ENCODE measurements at regions not wholly inside any gene's neighbourhood (a gene's known extent, or its start where the extent isn't known, plus 50 kb on each side); places are given as distances from the start of the nearest gene placed in this dataset.

DNA sequence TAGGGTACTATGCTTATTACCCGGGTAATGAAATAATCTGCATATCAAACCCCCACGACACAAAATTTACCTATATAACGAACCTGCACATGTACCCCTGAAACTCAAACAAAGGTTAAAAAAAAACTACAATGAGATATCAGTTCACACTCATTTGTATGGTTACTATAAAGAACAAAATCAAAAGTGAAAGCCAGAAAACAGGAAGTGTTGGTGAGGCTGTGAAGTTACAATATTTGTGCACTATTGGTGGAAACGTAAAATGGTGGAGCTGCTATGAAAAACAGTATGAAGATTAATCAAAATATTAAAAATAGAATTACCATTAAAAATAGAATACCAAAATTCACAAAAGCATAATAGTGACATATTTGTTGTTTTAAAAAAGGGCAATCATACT is 128.9 kb downstream of the ZIC1 start:
- ATAC-seq = no peak
- no peak for DNase-seq
- in situ Hi-C loops (cut with MboI; ENCODE audit: low sequenced_read_pairs in 4 of 4) = no loop called here

DNA sequence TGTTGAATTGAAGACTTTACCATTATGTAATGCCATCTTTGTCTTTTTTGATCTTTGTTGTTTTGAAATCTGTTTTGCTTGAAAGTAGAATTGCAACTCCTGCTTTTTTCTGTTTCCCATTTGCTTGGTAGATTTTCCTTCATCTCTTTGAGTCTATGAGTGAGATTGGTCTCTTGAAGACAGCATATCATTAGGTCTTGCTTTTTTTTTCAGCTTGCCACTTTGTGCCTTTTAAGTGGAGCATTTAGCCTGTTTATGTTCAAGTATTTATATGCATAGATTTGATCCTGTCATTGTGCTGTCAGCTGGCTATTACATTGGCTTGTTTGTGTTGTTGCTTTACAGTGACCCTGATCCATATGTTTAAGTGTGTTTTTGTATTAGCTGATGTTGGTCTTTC is 131.8 kb downstream of the ZIC1 start:
- DNase-seq (no peak), ATAC-seq (no peak)
- intact Hi-C loops (cut with DNase I; ENCODE audit: low total_unique reads) (no loop called here), in situ Hi-C loops (cut with MboI; ENCODE audit: low sequenced_read_pairs in 4 of 4) (no loop called here)
- H3K4me1 ChIP-seq = no peaks in the 10 kb centered on the region
- H3K36me3 ChIP-seq = no peaks in the 10 kb centered on the region
- H3K27me3 ChIP-seq = no peaks in the 10 kb centered on the region
- H3K4me3 ChIP-seq = no peak overlapping the region
- H3K27ac ChIP-seq = no peak overlapping the region
- no peak for TF ChIP-seq POLR2A (IDR thresholded peaks at IDR 0.05)
- TF ChIP-seq, protein P1, sequence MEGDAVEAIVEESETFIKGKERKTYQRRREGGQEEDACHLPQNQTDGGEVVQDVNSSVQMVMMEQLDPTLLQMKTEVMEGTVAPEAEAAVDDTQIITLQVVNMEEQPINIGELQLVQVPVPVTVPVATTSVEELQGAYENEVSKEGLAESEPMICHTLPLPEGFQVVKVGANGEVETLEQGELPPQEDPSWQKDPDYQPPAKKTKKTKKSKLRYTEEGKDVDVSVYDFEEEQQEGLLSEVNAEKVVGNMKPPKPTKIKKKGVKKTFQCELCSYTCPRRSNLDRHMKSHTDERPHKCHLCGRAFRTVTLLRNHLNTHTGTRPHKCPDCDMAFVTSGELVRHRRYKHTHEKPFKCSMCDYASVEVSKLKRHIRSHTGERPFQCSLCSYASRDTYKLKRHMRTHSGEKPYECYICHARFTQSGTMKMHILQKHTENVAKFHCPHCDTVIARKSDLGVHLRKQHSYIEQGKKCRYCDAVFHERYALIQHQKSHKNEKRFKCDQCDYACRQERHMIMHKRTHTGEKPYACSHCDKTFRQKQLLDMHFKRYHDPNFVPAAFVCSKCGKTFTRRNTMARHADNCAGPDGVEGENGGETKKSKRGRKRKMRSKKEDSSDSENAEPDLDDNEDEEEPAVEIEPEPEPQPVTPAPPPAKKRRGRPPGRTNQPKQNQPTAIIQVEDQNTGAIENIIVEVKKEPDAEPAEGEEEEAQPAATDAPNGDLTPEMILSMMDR (IDR thresholded peaks at IDR 0.05 in 4 of 5, conservative IDR thresholded peaks at IDR 0.05 in 1 of 5) = no peak
- no peaks in the 10 kb centered on the region for H3K9me3 ChIP-seq

More for the DNA sequence above, 128.9 kb downstream of the ZIC1 start:
- H3K4me1 ChIP-seq = no peaks in the 10 kb centered on the region
- H3K27ac ChIP-seq = no peak overlapping the region
- H3K27me3 ChIP-seq = no peaks in the 10 kb centered on the region
- intact Hi-C loops (cut with DNase I; ENCODE audit: low total_unique reads) = no loop called here
- no peak overlapping the region for H3K4me3 ChIP-seq
- no peaks in the 10 kb centered on the region for H3K9me3 ChIP-seq
- TF ChIP-seq, protein P1 (IDR thresholded peaks at IDR 0.05 in 4 of 5, conservative IDR thresholded peaks at IDR 0.05 in 1 of 5) = no peak
- H3K36me3 ChIP-seq = no peaks in the 10 kb centered on the region

DNA sequence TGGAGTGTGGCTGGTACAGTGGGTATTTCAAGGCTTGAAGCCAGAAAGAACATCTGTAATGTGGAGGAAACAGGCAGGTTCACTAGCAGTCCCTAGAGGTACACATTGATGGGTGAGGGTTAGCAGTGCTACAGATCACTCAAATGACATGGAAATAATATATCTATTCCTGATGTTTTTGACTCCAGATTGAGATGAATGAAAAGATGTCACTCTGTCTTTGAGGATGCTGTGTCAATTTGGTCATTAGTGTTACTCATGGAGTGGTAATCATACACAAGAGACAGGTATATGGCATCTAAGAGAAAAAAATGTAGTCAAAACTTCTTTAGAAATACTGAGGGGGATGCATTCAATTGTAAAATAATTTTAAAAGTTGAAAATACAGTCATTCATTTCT is 135.1 kb downstream of the ZIC1 start:
- intact Hi-C loops (cut with DNase I; ENCODE audit: low total_unique reads) = no loop called here
- in situ Hi-C loops (cut with MboI; ENCODE audit: low sequenced_read_pairs in 4 of 4) = no loop called here
- DNase-seq = no peak
- H3K4me3 ChIP-seq = no peak overlapping the region
- no peaks in the 10 kb centered on the region for H3K36me3 ChIP-seq
- no peak for TF ChIP-seq POLR2A (IDR thresholded peaks at IDR 0.05)
- TF ChIP-seq, protein P1 (IDR thresholded peaks at IDR 0.05 in 4 of 5, conservative IDR thresholded peaks at IDR 0.05 in 1 of 5) = no peak
- H3K4me1 ChIP-seq = no peaks in the 10 kb centered on the region
- H3K9me3 ChIP-seq = no peaks in the 10 kb centered on the region
- no peak for ATAC-seq
- no peaks in the 10 kb centered on the region for H3K27me3 ChIP-seq
- H3K27ac ChIP-seq = no peak overlapping the region

- H3K27me3 ChIP-seq = no peaks in the 10 kb centered on the region
- no peak overlapping the region for H3K27ac ChIP-seq
- H3K4me3 ChIP-seq = no peak overlapping the region
- in situ Hi-C loops (cut with MboI; ENCODE audit: low sequenced_read_pairs in 4 of 4) (no loop called here), intact Hi-C loops (cut with DNase I; ENCODE audit: low total_unique reads) (no loop called here)
- H3K9me3 ChIP-seq = no peaks in the 10 kb centered on the region
- no peak for ATAC-seq
- H3K36me3 ChIP-seq = no peaks in the 10 kb centered on the region
- no peaks in the 10 kb centered on the region for H3K4me1 ChIP-seq
- no peak for TF ChIP-seq POLR2A (IDR thresholded peaks at IDR 0.05)
- TF ChIP-seq, protein P1 (IDR thresholded peaks at IDR 0.05 in 4 of 5, conservative IDR thresholded peaks at IDR 0.05 in 1 of 5) = no peak
- DNase-seq = no peak
Observed at GRCh38 chr3:147551491-147551890, 142.3 kb downstream of the ZIC1 start.

DNA sequence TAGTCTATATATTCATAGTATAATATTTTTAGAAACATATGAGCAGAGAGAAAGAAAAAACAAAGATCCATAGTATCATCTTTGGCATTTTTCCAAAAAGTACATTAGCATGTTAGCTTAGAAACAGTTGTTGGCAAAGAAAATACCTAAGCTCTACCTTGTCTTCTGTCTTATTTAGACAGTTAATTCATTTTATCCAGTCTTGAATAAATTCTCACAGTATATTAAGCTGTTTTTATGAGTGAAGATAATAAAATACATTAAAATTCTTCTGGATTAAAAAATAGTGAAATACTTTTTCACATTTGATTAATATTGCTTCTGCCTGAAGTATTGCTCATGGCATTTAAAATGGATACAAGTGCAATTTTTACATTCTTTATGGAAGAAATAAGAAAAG is 145.2 kb downstream of the ZIC1 start:
- H3K9me3 ChIP-seq = no peaks in the 10 kb centered on the region
- no peak for TF ChIP-seq POLR2A (IDR thresholded peaks at IDR 0.05)
- TF ChIP-seq, protein P1 (IDR thresholded peaks at IDR 0.05 in 4 of 5, conservative IDR thresholded peaks at IDR 0.05 in 1 of 5) = no peak
- no peaks in the 10 kb centered on the region for H3K36me3 ChIP-seq
- DNase-seq = no peak
- H3K27me3 ChIP-seq = no peaks in the 10 kb centered on the region
- intact Hi-C loops (cut with DNase I; ENCODE audit: low total_unique reads) (no loop called here), in situ Hi-C loops (cut with MboI; ENCODE audit: low sequenced_read_pairs in 4 of 4) (no loop called here)
- H3K4me3 ChIP-seq = no peak overlapping the region
- H3K27ac ChIP-seq = no peak overlapping the region
- no peaks in the 10 kb centered on the region for H3K4me1 ChIP-seq
- ATAC-seq = no peak
